Large intestine (tissue), 3 donors: ENCODE measurements at regions not wholly inside any gene's neighbourhood (a gene's known extent, or its start where the extent isn't known, plus 50 kb on each side); places are given as distances from the start of the nearest gene placed in this dataset.

ENCODE experiments used
- DNase-seq, 2 donors: peaks; one replicate each; pipeline versions ENCODE4 v3.0.0 to v3.0.0-alpha.2; 2013
- H3K27ac ChIP-seq: one replicate; pipeline ENCODE4 v1.5.1; 2013; ENCODE audit warnings: low read length
- H3K27me3 ChIP-seq: 2 replicates; pipeline ENCODE4 v1.6.1; 2013; ENCODE audit warnings: low read length; ENCODE audit not compliant: control insufficient read depth, insufficient read depth
- H3K36me3 ChIP-seq: 2 replicates; pipeline ENCODE4 v1.6.1; 2013; ENCODE audit warnings: low read length; ENCODE audit not compliant: control insufficient read depth, insufficient read depth
- H3K4me1 ChIP-seq: one replicate; pipeline ENCODE4 v1.6.1; 2013; ENCODE audit warnings: low read length; ENCODE audit not compliant: control insufficient read depth, insufficient read depth
- H3K4me3 ChIP-seq: one replicate; pipeline ENCODE4 v1.5.1; 2013; ENCODE audit warnings: low read length
- H3K9me3 ChIP-seq: one replicate; pipeline ENCODE4 v1.6.1; 2013; ENCODE audit warnings: mild to moderate bottlenecking, low read depth, low read length, moderate library complexity; ENCODE audit not compliant: control insufficient read depth
- WGBS: methylation state at CpG from one replicate; pipeline ENCODE4 v1.1.5; 2013; ENCODE audit warnings: low lambda C conversion rate; ENCODE audit not compliant: insufficient coverage; 5-methylcytosine and 5-hydroxymethylcytosine counted together

DNA sequence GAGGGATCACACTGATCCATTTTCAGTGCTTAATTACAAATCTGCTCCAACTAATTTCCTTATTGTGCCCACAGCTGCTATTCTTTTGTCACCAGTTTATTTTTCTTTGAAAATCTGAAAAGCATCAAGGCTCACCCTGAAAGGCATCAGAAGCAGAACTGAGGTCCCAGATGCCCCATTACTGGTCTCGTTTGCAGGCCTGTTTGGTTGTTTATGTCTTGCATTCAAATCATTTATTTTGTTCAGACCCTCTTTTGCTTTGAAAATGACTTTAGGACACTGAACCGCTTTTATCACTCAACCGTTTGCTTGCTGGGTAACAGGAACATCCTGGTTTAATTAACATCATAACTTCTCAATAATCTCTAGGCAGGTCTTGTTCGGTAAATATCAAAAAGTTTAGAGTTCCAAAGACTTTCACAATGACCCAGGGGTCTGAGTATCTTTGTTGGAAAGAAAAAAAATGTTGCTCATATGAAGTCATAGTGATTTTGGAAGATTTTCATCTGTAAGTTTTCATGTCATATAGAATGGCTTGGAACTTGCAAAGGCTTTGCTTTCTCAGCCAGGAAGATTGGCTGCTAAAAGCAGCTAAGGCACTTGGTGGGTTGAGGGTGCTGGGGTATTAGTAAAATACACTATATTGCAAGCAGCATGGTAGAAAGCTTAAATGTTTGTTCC lies 398.3 kb upstream of the NPVF start:
- Histone ChIP-seq H3K4me1 (no peaks in the 10 kb centered on the region), H3K9me3 (no peaks in the 10 kb centered on the region), H3K4me3 (no peak overlapping the region), H3K27ac (no peak overlapping the region), H3K27me3 (no peaks in the 10 kb centered on the region), H3K36me3 (no peaks in the 10 kb centered on the region)
- no peak for DNase-seq
- 75% methylated on average over 1 of the region's 4 CpGs for WGBS

DNA sequence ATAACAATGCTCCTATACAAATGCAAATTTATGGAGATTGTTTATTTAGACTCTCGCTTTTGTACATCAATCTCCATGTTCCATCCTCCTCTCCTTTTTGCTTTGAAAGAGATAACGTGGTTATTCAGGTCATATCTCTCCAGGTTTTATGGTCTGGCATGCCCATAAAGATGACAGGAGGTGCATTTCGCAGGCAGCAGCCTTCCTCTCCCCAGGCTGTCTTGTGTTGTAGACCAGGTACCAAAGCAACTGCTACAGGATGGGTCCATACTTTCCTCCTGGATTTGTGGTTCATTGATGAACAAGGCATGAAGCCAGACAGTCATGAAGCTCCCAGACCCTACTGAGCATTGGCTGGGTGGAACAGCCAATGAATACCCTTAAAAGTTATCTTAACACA lies 400.2 kb upstream of the NPVF start:
- Histone ChIP-seq H3K27ac (no peak overlapping the region), H3K4me1 (no peaks in the 10 kb centered on the region), H3K36me3 (no peaks in the 10 kb centered on the region), H3K4me3 (no peak overlapping the region), H3K27me3 (no peaks in the 10 kb centered on the region), H3K9me3 (no peaks in the 10 kb centered on the region)
- DNase-seq, result no peak
- WGBS, result no CpG with 5 or more reads among the region's 3 CpGs

DNA sequence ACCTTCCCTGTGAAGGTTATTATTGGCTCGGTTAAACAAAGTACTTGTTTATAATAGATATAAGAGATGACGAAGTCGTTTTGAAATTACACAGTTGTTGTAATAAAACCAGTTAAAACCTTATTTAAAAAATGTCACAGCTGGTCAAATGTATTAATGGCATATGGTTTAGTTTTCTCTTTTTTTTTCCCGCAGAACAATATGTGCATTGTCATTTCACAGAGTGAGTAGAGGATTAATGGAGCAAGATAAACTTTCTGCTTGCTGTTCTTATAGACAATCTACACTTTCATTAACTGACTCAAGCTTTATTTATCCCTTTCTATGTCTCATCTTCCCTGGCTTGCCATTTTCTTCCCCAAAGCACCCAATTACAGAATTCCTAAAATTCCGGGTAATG lies 404.3 kb upstream of the NPVF start:
- Histone ChIP-seq H3K27me3 (no peaks in the 10 kb centered on the region), H3K4me1 (no peaks in the 10 kb centered on the region), H3K36me3 (no peaks in the 10 kb centered on the region), H3K9me3 (no peaks in the 10 kb centered on the region), H3K27ac (no peak overlapping the region), H3K4me3 (no peak overlapping the region)
- no peak for DNase-seq
- 59% methylated on average over 3 of the region's 5 CpGs for WGBS

DNA sequence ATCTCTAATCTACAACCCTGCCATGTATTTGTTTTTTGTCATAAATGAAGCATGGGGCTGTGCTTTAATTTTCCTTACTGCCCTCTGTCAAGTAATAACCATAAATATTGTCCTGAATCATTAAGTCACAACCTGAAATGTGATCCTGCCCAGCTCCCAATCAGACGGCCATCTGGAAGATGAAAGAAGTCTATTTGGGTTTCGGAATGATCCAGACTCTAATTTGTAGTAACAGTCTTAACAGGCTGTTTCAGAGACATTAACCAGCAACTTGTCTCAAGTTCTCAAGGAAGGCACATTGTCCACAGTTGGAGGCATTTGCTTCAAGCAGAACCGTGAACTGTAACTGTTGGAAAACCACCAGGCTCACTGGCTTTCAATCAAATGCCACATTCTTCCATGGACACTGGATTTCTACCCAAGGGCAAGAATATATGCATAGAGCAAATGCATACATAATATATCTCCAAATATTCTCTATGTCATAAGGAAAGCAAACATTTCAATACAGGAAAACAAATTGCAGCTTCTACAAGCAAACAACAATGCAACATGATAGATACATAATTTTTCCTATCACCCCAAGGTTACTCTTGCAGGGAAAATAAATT lies 405.2 kb upstream of the NPVF start:
- no peaks in the 10 kb centered on the region for H3K27me3 ChIP-seq
- no peak overlapping the region for H3K27ac ChIP-seq
- no peak for DNase-seq
- H3K4me1 ChIP-seq, result no peaks in the 10 kb centered on the region
- no peaks in the 10 kb centered on the region for H3K36me3 ChIP-seq
- no peaks in the 10 kb centered on the region for H3K9me3 ChIP-seq
- no CpG with 5 or more reads among the region's 3 CpGs for WGBS
- H3K4me3 ChIP-seq, result no peak overlapping the region

DNA sequence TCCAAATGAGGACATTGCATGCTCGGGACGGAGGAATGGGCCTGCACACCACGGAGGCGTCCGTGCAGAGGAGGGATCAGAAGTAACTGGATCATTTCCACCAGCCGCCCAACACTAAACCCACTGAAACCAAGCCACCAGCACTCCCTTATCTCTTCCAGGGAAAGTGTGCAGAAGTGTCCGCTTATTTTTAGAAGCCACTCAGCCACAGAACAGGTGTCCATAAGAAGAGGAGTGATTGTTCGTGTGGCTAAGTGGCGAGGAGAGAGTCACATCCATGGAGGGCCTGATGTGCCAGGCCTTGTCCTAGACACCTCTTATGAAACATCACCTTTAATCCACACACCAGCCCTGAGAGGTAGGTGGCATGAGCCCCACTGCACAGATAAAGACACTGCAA lies 407.9 kb upstream of the NPVF start:
- Histone ChIP-seq H3K4me1 (no peaks in the 10 kb centered on the region), H3K9me3 (no peaks in the 10 kb centered on the region), H3K27ac (no peak overlapping the region), H3K27me3 (no peaks in the 10 kb centered on the region), H3K4me3 (no peak overlapping the region), H3K36me3 (no peaks in the 10 kb centered on the region)
- WGBS, result no CpG with 5 or more reads among the region's 9 CpGs
- DNase-seq, result no peak

DNA sequence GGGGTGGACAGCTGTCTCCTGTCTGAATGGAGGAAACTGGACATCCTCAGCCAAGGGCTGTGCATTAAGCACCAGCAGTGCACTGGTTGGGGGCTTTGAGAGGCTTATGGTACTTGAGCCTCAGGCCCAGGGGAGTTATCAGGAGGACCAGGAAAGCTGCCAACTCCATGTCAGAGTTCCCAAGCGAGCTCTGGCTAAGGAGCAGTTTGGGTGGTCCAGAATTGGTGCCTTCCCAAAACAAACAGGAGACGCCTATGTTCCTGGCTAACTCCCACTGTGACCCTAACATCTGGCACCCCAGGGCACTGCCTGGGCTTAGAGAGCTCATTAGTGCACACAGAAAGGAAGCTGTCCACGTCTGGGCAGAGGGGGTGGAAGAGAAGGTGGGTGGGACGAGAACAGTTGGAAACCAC lies 408.6 kb upstream of the NPVF start:
- WGBS, result no CpG with 5 or more reads among the region's 4 CpGs
- DNase-seq, result peak; percentile 21 to 37
- no peaks in the 10 kb centered on the region for H3K36me3 ChIP-seq

DNA sequence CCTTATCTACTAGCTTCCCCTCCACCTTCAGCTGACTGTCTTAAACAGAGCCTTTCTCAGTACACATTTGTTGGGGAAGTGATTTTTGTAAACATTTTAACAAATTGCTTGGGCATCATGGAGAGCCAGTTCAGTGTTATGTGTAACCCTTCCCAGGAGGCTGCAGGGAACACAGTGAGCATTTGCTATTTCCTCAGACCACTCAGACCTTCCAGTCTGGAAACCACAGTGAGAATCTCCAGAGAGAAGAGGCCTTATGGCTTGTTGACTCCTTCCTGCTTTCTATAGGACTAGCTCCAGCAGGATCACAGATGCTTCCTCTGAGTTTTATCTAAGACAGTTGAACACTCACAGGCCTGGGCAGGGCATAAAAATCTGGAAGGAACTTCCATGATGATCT lies 409.8 kb upstream of the NPVF start:
- Histone ChIP-seq H3K27me3 (no peaks in the 10 kb centered on the region), H3K36me3 (no peaks in the 10 kb centered on the region), H3K4me3 (no peak overlapping the region), H3K9me3 (no peaks in the 10 kb centered on the region), H3K27ac (no peak overlapping the region), H3K4me1 (no peaks in the 10 kb centered on the region)
- DNase-seq, result no peak

More for the DNA sequence above, 408.6 kb upstream of the NPVF start:
- H3K27ac ChIP-seq, result no peak overlapping the region
- no peaks in the 10 kb centered on the region for H3K4me1 ChIP-seq
- no peak overlapping the region for H3K4me3 ChIP-seq
- H3K9me3 ChIP-seq, result no peaks in the 10 kb centered on the region
- no peaks in the 10 kb centered on the region for H3K27me3 ChIP-seq

DNA sequence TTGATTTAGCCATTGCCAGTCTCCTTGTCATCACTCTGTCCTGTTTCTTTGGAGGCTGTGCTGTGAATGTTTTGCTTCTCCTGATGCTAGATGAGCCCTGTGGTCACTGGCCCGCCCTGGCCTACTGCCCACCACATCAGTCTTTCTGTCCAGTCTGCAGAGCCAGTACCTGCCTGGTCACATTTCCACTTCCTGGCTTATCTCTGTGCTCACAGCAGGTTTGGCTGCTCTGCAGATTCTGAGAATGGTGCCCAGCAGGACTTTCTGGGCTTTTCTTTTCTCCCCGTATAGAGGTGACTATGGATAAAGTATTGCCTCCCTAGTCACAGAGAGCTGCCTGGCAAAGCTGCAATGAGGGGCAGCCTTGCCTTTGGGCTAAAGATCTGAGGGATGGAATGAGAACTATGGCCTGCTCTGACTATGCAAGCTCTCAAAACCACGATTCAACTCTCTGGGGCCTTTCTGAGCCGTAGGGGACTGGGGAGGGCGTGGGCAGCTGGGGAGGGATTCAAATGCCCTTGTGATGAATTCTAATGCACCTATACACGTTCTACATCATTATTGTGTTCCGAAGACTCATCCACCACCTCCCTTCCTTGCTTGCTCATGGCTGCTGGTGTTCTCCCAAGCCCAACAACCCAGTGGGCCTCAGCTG lies 410.4 kb upstream of the NPVF start:
- H3K36me3 ChIP-seq, result no peaks in the 10 kb centered on the region
- H3K4me1 ChIP-seq, result no peaks in the 10 kb centered on the region
- no peaks in the 10 kb centered on the region for H3K27me3 ChIP-seq
- no peak for DNase-seq
- H3K9me3 ChIP-seq, result no peaks in the 10 kb centered on the region
- no peak overlapping the region for H3K27ac ChIP-seq
- H3K4me3 ChIP-seq, result no peak overlapping the region
- no CpG with 5 or more reads among the region's 7 CpGs for WGBS

DNA sequence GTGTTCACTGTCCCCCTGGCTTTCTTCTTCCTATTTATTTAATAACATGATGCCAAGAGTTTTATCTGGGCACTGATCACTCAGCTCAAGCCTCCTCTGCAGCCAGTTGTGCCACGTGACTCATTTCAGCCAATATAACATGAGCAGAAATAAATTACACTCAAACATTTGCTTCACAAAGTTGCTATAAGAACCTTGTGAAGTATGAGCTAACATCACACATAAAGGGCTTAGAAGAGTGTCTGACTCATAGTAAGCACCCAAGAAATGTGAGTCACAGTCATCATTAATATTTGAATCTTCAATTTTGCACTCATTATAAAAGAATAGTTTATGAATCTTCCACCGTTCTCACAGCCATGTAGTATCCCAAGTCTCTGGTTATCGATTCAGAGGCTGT lies 414.6 kb upstream of the NPVF start:
- Histone ChIP-seq H3K36me3 (no peaks in the 10 kb centered on the region), H3K4me3 (no peak overlapping the region), H3K27ac (no peak overlapping the region), H3K4me1 (no peaks in the 10 kb centered on the region), H3K9me3 (no peaks in the 10 kb centered on the region), H3K27me3 (no peaks in the 10 kb centered on the region)
- DNase-seq, result no peak
- WGBS, result 100% methylated on average over 1 of the region's 3 CpGs

DNA sequence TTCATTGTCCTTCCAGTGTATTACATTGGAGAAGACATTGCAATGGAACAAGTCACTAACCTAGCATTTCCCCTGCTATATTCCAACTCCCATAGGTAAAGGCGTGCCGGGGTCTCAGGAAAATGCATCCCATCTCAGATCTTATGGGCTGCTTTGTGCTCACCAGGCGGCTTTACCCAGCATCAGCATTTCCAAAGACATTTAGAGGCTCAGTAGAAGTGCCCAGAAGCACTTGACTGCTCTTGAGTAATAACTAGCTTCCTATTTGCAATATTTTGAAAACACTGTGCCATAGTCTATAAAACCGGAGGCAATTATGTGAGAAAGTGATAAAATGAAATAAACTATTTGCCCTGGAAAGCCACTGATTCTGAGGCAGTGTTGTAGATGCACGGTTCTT lies 415.0 kb upstream of the NPVF start:
- no peak overlapping the region for H3K4me3 ChIP-seq
- H3K4me1 ChIP-seq, result no peaks in the 10 kb centered on the region
- DNase-seq, result no peak
- no peak overlapping the region for H3K27ac ChIP-seq
- no peaks in the 10 kb centered on the region for H3K9me3 ChIP-seq
- H3K36me3 ChIP-seq, result no peaks in the 10 kb centered on the region
- H3K27me3 ChIP-seq, result no peaks in the 10 kb centered on the region
- WGBS, result 100% methylated on average over 1 of the region's 5 CpGs
